Activated CD8-positive, alpha-beta memory T cell treated with anti-CD3 and anti-CD28 coated beads for 48 hours (primary cell): ENCODE measurements at regions not wholly inside any gene's neighbourhood (a gene's known extent, or its start where the extent isn't known, plus 50 kb on each side); places are given as distances from the start of the nearest gene placed in this dataset.
"Not testable (repeated sequence)": the region's sequence is repeated elsewhere in the genome, so short reads cannot be mapped to it uniquely, and the experiment has no call there.

Source experiments
- DNase-seq, 3 experiments: peaks; one replicate each; pipeline ENCODE4 v3.0.0-alpha.2; 2020; ENCODE audit warnings: low read depth in 2 of 3, low spot score in 2 of 3

GRCh38 chr18:39450958-39451357, 1885.4 kb upstream of the CELF4 start:
- no peak for DNase-seq

GRCh38 chr18:39449566-39449965, 1884.0 kb upstream of the CELF4 start:
- no peak for DNase-seq

- no peak for DNase-seq
These were observed 1883.3 kb upstream of the CELF4 start for GRCh38 chr18:39448942-39449341.

- not testable (repeated sequence) for DNase-seq
These were observed 1879.4 kb upstream of the CELF4 start for GRCh38 chr18:39444957-39445356.

GRCh38 chr18:39441648-39442047, 1876.0 kb upstream of the CELF4 start:
- no peak for DNase-seq

- DNase-seq, result no peak
These were observed 1870.4 kb upstream of the CELF4 start for GRCh38 chr18:39435996-39436395.

- DNase-seq, result no peak
These were observed 1869.6 kb upstream of the CELF4 start for GRCh38 chr18:39435209-39435608.

- no peak for DNase-seq
These were observed 1868.8 kb upstream of the CELF4 start for GRCh38 chr18:39434223-39434920.

- no peak for DNase-seq
These were observed 1859.7 kb upstream of the CELF4 start for GRCh38 chr18:39425172-39425850.

- DNase-seq, result no peak
These were observed 1858.7 kb upstream of the CELF4 start for GRCh38 chr18:39424261-39424660.

- no peak for DNase-seq
These were observed 1855.7 kb upstream of the CELF4 start for GRCh38 chr18:39421276-39421675.

- DNase-seq, result no peak
These were observed 1853.7 kb upstream of the CELF4 start for GRCh38 chr18:39419315-39419714.

- DNase-seq, result no peak
These were observed 1849.9 kb upstream of the CELF4 start for GRCh38 chr18:39415471-39415870.

GRCh38 chr18:39414009-39414700, 1848.6 kb upstream of the CELF4 start:
- DNase-seq, result no peak

GRCh38 chr18:39406941-39407340, 1841.3 kb upstream of the CELF4 start:
- DNase-seq, result no peak

GRCh38 chr18:39403121-39403520, 1837.5 kb upstream of the CELF4 start:
- no peak for DNase-seq

GRCh38 chr18:39399662-39400061, 1834.1 kb upstream of the CELF4 start:
- no peak for DNase-seq

GRCh38 chr18:39396168-39396567, 1830.6 kb upstream of the CELF4 start:
- no peak for DNase-seq

GRCh38 chr18:39389800-39390379, 1824.3 kb upstream of the CELF4 start:
- no peak for DNase-seq

GRCh38 chr18:39380866-39381265, 1815.3 kb upstream of the CELF4 start:
- no peak for DNase-seq

- no peak for DNase-seq
These were observed 1814.7 kb upstream of the CELF4 start for GRCh38 chr18:39380186-39380725.

- DNase-seq, result no peak
These were observed 1809.5 kb upstream of the CELF4 start for GRCh38 chr18:39375066-39375465.
